ENCODE measurements at regions not wholly inside any gene's neighbourhood (a gene's known extent, or its start where the extent isn't known, plus 50 kb on each side); places are given as distances from the start of the nearest gene placed in this dataset.

DNA sequence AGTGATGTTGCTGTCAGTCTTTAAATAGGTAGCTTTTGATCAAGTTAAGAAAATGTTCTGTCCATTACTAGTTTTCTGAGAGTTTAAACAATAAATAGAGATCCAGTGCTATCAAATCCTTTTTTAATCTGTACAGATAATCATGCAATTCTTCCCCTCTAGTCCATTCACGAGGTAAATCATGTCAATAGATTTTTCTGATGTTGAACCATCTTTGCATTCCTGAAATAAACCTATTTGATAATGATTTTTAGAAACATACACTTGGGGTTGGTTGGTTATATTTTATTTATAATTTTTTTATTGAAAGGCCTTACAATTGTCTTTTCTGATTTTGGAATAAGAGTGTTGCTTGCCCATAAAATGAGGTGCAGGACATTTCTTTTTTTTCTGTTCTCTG, 95.0 kb downstream of the FAM53A start:
- Histone ChIP-seq H3K36me3 (ENCODE audit: low read length) (no peaks in the 10 kb centered on the region), H2AFZ (ENCODE audit: low read depth, low read length, severe bottlenecking) (no peak overlapping the region), H3K4me2 (ENCODE audit: low read depth, low read length, poor library complexity, severe bottlenecking) (no peak overlapping the region), H3K4me3 (ENCODE audit: insufficient read depth, low read length, poor library complexity, severe bottlenecking) (no peak overlapping the region), H3F3A (ENCODE audit: insufficient read depth) (no peaks in the 10 kb centered on the region), H3K9ac (ENCODE audit: low read length) (no peak overlapping the region), H3K27ac (ENCODE audit: low read depth, low read length) (no peak overlapping the region), H3K9me2 (replicated peaks; ENCODE audit: insufficient read depth, low read length) (no peaks in the 10 kb centered on the region), H3K9me3 (ENCODE audit: insufficient read depth, low read length) (no peaks in the 10 kb centered on the region), H3K79me2 (ENCODE audit: insufficient read depth, low read length) (no peaks in the 10 kb centered on the region), H3K27me3 (ENCODE audit: low read length) (no peaks in the 10 kb centered on the region; the same call in 1 of the 2 replicates), H4K20me1 (ENCODE audit: low read depth, low read length) (no peaks in the 10 kb centered on the region)
- TF ChIP-seq EZH2phosphoT487 (conservative IDR thresholded peaks at IDR 0.05; ENCODE audit: low read length) = no peak
- TF ChIP-seq, protein P1, sequence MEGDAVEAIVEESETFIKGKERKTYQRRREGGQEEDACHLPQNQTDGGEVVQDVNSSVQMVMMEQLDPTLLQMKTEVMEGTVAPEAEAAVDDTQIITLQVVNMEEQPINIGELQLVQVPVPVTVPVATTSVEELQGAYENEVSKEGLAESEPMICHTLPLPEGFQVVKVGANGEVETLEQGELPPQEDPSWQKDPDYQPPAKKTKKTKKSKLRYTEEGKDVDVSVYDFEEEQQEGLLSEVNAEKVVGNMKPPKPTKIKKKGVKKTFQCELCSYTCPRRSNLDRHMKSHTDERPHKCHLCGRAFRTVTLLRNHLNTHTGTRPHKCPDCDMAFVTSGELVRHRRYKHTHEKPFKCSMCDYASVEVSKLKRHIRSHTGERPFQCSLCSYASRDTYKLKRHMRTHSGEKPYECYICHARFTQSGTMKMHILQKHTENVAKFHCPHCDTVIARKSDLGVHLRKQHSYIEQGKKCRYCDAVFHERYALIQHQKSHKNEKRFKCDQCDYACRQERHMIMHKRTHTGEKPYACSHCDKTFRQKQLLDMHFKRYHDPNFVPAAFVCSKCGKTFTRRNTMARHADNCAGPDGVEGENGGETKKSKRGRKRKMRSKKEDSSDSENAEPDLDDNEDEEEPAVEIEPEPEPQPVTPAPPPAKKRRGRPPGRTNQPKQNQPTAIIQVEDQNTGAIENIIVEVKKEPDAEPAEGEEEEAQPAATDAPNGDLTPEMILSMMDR (IDR thresholded peaks at IDR 0.05; ENCODE audit: insufficient read depth, low read length, poor library complexity, severe bottlenecking) = no peak

DNA sequence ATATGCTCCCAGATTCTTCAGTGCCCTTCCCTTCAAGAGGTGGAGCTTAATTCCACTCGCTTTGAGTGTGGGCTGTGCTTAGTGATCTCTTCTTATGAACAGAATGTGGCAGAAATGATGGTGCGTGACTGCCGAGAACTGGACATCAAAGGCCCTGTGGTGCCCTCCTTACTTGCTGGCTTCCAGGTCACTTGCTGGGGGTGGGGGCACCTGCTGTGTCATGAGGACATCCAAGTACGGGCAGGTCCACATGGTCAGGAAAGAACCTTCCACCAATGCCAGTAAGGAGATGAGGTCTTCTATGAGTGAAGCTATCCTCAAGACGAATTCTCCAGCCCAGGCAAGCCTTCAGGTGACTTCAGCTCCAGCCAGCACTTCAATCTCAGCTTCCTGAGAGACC, 95.8 kb downstream of the FAM53A start:
- Histone ChIP-seq H3K27me3 (ENCODE audit: low read length) (no peaks in the 10 kb centered on the region; the same call in 1 of the 2 replicates), H3K4me3 (ENCODE audit: insufficient read depth, low read length, poor library complexity, severe bottlenecking) (no peak overlapping the region), H3K79me2 (ENCODE audit: insufficient read depth, low read length) (no peaks in the 10 kb centered on the region), H4K20me1 (ENCODE audit: low read depth, low read length) (no peaks in the 10 kb centered on the region), H3K36me3 (ENCODE audit: low read length) (no peaks in the 10 kb centered on the region), H3K4me2 (ENCODE audit: low read depth, low read length, poor library complexity, severe bottlenecking) (no peak overlapping the region), H3K9me3 (ENCODE audit: insufficient read depth, low read length) (no peaks in the 10 kb centered on the region), H3K27ac (ENCODE audit: low read depth, low read length) (no peak overlapping the region), H3F3A (ENCODE audit: insufficient read depth) (no peaks in the 10 kb centered on the region), H2AFZ (ENCODE audit: low read depth, low read length, severe bottlenecking) (no peak overlapping the region), H3K9me2 (replicated peaks; ENCODE audit: insufficient read depth, low read length) (no peaks in the 10 kb centered on the region), H3K9ac (ENCODE audit: low read length) (no peak overlapping the region)
- TF ChIP-seq, protein P1 (IDR thresholded peaks at IDR 0.05; ENCODE audit: insufficient read depth, low read length, poor library complexity, severe bottlenecking) = no peak
- TF ChIP-seq EZH2phosphoT487 (conservative IDR thresholded peaks at IDR 0.05; ENCODE audit: low read length) = no peak

GRCh38 chr4:1584498-1584897, 99.6 kb downstream of the FAM53A start:
- H3F3A ChIP-seq (ENCODE audit: insufficient read depth) = 0 out of 2 replicates have a peak, but pooled peaks cover 6% of the 10 kb centered on the region
- H3K9me2 ChIP-seq (replicated peaks; ENCODE audit: insufficient read depth, low read length) = no peaks in the 10 kb centered on the region
- H3K9ac ChIP-seq (ENCODE audit: low read length) = no peak overlapping the region
- H4K20me1 ChIP-seq (ENCODE audit: low read depth, low read length) = no peaks in the 10 kb centered on the region
- H3K4me2 ChIP-seq (ENCODE audit: low read depth, low read length, poor library complexity, severe bottlenecking) = no peak overlapping the region
- H3K4me3 ChIP-seq (ENCODE audit: insufficient read depth, low read length, poor library complexity, severe bottlenecking) = no peak overlapping the region
- no peaks in the 10 kb centered on the region for H3K9me3 ChIP-seq (ENCODE audit: insufficient read depth, low read length)
- TF ChIP-seq EZH2phosphoT487 (conservative IDR thresholded peaks at IDR 0.05; ENCODE audit: low read length) = no peak
- TF ChIP-seq, protein P1 (IDR thresholded peaks at IDR 0.05; ENCODE audit: insufficient read depth, low read length, poor library complexity, severe bottlenecking) = no peak
- H3K27ac ChIP-seq (ENCODE audit: low read depth, low read length) = no peak overlapping the region
- H3K27me3 ChIP-seq (ENCODE audit: low read length) = no peaks in the 10 kb centered on the region; the same call in 1 of the 2 replicates
- no peak overlapping the region for H2AFZ ChIP-seq (ENCODE audit: low read depth, low read length, severe bottlenecking)
- no peaks in the 10 kb centered on the region for H3K79me2 ChIP-seq (ENCODE audit: insufficient read depth, low read length)
- H3K36me3 ChIP-seq (ENCODE audit: low read length) = no peaks in the 10 kb centered on the region
